Skeletal muscle cell (primary cell): ENCODE measurements at regions not wholly inside any gene's neighbourhood (a gene's known extent, or its start where the extent isn't known, plus 50 kb on each side); places are given as distances from the start of the nearest gene placed in this dataset.

Source experiments
- DNase-seq: peaks from one replicate; pipeline ENCODE4 v3.0.0-alpha.2; 2010; ENCODE audit warnings: low read depth
- H3K4me3 ChIP-seq: 2 replicates; pipeline ENCODE4 v1.5.1; 2011; ENCODE audit warnings: low read depth, mild to moderate bottlenecking, control low read depth, low read length, moderate library complexity

DNA sequence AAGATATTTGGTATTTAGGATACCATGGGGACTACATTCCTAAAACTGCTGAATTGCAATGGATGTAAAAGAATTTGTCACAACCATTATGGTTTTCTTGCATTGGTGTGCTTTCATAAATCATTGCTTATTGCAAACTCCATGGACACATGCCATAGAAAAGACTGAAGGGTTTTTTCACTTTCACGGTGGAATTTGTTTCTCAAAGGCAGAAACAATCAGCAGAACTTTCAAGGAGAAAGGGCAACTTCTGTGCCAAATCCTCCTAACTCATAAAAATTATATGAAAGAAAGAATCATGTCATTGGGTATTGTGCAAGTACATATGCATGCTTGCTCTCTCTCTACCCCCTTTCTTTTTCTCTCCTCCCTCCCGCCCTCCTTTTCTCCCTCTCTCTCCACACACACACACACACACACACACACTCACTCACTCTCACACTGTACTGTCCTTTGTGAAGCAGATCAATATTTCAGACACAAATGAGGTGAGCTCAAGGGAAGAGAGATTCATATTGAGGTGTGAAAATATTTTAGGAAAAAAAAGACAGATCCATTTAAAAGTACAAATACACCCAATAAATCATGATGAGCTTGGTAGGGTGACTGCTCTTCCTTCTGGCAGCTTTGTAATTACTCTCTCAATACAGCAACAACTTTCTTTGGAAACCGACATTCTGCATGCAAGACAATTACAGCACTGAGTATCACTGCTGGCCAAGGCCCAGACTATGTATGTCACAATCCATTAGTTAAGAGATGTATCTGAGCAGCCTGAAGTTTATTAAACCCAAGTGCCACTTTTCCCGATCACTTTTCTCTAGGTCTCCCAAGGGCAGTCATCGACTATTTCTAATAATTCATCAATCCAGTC lies 492.6 kb downstream of the TUSC7 start:
- no peak for DNase-seq
- no peak overlapping the region for H3K4me3 ChIP-seq

DNA sequence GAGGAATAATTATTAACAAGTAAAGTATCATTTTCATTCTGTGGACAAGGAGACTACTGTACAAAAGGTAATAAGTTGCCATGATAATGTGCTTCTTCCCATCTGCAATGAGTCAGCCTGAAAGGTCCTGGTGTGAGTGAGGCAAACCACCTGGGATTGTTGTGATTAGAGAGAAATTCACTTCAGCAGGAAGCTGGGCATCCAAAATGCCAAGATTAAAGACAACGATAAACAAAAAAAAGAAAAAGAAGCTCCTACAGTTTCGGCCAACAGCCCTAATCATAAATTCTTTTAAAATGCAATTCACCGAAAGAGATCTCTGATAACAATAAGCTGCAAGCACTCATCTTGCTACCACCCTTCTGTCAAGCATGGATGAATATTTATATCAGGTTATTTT lies 507.8 kb downstream of the TUSC7 start:
- DNase-seq, result no peak
- no peak overlapping the region for H3K4me3 ChIP-seq

GRCh38 chr3:117217760-117218316 lies 508.3 kb downstream of the TUSC7 start:
- no peak for DNase-seq
- no peak overlapping the region for H3K4me3 ChIP-seq

DNA sequence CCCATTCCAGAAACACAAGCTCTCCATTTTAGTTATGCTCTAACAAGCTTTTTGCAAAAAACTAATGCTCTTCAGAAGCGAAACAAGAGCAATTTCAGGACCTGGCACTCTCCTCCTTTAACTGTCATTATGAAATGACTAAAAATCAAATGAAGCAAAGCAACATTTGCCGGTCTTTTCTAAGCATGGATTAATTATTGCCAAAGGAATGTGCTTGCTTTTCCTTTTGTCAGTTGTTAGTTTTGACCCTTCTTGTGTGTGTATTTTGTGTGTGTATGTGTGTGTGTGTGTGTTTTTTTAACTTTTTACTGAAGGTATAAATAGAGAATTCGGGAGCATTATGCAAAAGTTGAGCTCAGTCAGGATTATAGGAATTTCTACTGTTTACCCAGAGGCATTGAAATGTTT lies 509.1 kb downstream of the TUSC7 start:
- H3K4me3 ChIP-seq, result no peak overlapping the region
- no peak for DNase-seq

DNA sequence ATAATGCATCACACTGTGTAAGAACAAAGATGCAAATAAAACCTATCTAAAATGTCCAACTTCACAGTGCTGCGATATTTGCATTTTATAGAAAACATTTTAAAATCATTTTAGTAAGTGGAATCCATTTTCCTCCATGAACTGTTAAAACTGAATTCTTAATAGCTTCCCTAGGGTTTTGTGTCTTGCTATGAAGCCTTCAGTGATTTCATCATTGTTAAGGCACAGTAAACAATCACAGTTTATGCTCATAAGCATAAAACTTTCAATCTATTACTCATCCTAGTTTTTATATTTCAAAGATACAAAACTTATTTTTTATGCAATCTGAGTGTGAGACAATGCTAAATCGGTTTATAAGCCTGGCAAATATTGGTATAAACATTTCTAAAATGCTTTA lies 509.7 kb downstream of the TUSC7 start:
- DNase-seq, result no peak

GRCh38 chr3:117226932-117227331 lies 517.4 kb downstream of the TUSC7 start:
- no peak for DNase-seq
- no peak overlapping the region for H3K4me3 ChIP-seq

More for the DNA sequence above, 509.7 kb downstream of the TUSC7 start:
- no peak overlapping the region for H3K4me3 ChIP-seq

GRCh38 chr3:117228466-117228865 lies 518.9 kb downstream of the TUSC7 start:
- no peak overlapping the region for H3K4me3 ChIP-seq
- DNase-seq, result no peak

- no peak overlapping the region for H3K4me3 ChIP-seq
- no peak for DNase-seq
Observed at GRCh38 chr3:117230924-117231323, 521.3 kb downstream of the TUSC7 start.

DNA sequence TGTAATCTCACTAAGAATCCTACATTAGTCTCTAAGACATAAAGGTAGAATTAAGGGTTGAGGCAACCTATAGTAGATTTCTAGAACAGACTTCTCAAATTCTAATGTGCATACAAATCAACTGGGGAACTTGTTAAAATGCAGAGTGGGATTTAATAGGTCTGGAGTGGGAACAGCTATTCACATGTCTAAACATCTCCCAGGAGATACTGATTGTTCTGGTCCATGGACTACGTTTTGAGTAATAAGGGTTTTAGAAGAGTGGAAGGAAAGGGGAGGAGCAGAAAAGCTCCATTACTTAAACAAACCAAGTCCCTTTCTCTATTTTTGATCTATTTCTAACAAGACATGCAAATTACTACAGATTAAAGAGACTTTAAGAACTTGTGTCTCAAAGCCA lies 524.8 kb downstream of the TUSC7 start:
- H3K4me3 ChIP-seq, result no peak overlapping the region
- no peak for DNase-seq

DNA sequence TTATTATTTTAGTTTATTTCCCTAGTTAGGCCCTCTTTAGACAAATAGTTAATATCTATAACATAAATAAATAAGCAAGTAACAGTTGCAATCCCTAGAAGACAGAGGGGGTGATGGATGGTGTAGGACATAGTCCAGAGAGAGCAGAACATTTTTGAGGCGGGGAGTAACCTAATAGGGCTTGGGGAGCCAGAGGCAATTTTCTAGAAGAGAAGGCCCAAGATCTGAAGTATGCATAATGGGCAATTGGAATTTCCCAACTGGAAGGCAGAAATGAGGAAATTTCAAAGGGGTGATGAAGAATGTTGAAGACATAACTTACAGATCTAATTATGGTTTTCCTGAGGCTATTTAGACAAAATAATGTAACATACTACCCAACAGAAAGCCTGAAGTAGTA lies 525.7 kb downstream of the TUSC7 start:
- no peak overlapping the region for H3K4me3 ChIP-seq
- no peak for DNase-seq

DNA sequence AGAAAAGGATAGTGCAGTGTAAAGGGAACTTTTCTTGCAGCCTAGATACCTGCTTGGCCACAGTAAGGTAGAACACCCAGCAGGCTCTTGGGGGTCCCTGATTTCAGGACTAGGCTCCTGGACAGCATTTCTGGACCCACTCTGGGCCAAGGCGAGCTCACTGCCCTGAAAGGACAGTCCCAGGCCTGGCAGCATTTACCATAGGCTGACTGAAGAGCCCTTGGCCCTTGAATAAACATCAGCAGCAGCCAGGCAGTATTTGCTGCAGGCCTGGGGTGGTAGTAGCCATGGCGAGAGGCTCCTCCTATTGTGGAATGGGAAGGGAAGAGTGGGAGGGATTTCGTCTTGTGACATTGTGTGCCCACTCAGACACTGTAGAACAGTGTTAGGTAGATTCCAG lies 529.2 kb downstream of the TUSC7 start:
- no peak overlapping the region for H3K4me3 ChIP-seq
- DNase-seq, result no peak

DNA sequence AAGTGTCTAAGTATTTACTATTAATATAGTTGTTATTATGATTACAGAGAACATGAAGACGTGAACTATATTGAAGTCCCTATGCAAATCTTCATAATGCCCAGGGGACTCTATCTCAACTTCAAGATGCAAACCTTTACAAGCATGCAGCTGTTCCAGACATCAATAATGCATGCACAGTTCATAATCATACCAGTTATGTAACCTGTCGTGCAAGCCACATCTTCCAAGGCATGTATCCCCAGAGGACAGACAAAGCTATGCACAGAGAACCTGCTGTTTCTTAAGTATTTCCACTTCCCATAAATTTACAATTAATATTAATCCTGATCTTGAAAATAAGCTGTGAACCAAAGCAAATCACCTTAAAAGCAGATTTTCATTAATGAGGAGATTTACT lies 534.1 kb downstream of the TUSC7 start:
- no peak overlapping the region for H3K4me3 ChIP-seq
- DNase-seq, result no peak

- H3K4me3 ChIP-seq, result no peak overlapping the region
- DNase-seq, result no peak
Observed at GRCh38 chr3:117246771-117247555, 537.4 kb downstream of the TUSC7 start.

DNA sequence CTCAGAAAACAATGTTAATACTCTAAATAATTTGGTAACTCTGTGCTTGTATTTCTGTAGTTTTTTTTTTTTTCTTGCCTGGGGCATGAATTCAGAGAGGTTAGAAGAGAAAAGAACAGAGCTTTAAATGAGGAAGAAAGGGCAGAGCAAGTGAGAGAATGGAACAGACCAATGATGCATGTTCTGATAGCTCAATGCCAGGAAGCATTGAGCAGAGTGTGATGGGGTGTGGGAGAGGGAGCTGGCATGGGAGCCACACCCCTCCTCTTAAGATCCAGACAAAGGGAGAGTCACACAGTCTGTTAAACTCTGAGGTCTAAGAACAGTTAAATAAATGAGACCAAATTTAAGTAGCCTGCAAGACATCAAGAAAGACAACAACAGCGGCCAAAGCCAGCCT lies 538.6 kb downstream of the TUSC7 start:
- DNase-seq, result no peak

GRCh38 chr3:117252208-117252607 lies 542.6 kb downstream of the TUSC7 start:
- DNase-seq, result no peak
- no peak overlapping the region for H3K4me3 ChIP-seq

More for the DNA sequence above, 538.6 kb downstream of the TUSC7 start:
- H3K4me3 ChIP-seq, result no peak overlapping the region

DNA sequence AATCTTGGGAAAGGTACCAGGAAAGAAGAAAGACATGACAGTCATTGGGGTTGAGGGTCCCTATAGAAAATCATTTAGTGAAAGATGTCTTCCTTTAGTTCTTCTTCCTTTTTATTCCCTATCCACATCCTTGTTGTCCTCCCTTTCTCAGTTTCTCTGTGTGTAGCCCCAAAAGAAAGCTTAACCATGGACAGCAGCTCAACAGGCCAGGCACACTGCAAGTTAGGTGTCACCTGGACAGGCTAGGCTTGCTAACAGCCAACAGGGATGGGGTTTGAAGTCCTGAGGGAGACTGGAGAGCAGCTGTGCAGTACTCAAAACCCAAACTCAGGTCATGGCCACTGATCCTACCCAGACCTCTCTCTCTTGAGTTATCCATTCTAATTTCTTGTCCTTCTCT lies 543.1 kb downstream of the TUSC7 start:
- H3K4me3 ChIP-seq, result no peak overlapping the region
- no peak for DNase-seq

DNA sequence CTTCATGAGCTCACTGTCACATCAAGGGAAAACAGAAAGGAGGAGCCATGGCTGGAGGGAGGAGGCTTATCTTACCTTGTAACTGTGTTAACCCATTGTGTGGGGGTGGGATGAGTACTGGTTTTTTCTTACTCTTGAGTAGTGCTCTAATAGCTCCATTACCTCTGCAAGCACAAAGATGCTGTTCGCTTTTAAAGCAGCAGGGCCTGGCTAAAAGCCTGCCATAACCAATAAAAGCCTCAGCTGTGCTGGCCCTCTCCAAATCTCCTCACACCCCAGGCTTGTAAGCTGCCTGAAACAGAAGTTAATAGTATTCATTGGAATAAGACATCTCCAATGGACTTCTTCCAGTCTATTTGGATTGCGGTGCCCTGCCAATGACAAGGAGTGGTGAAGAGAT lies 544.1 kb downstream of the TUSC7 start:
- no peak for DNase-seq
- H3K4me3 ChIP-seq, result no peak overlapping the region

DNA sequence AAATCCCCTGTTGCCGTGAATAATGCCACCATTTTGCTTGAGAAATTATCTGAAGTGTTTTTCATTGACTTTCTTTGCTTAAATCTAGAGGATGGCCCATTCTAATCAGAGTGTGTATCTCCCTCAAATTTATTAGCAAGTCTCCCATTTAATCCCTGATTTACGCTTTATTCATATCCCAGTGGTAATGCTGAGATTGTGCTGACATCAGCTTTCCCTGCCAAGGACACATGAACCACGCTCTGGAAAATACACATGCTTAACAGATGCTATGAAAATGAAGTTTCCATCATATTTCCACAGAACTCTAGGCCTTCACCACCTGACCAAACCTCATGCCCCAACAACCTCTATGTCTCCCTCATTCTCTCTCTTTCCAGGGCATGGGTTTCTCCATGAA lies 545.4 kb downstream of the TUSC7 start:
- H3K4me3 ChIP-seq, result no peak overlapping the region
- DNase-seq, result no peak

DNA sequence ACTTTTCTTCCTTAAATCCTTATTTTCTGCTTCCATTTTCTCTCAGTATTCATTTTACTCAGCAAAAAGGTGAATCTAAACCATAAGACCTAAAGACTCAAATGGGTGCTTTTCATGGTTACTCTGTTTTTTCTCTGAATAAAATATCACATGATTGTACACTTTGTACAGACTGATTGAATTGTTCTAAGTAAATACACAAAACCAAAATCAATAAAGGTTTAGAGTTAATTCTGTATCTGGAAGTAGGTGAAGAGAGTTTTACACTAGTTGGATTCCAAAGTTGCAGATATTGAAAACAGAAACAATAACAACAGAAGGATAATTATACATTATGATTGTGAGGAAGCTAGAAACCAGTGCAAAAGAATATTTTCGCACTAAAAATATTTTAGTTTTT lies 546.2 kb downstream of the TUSC7 start:
- no peak for DNase-seq
- no peak overlapping the region for H3K4me3 ChIP-seq

DNA sequence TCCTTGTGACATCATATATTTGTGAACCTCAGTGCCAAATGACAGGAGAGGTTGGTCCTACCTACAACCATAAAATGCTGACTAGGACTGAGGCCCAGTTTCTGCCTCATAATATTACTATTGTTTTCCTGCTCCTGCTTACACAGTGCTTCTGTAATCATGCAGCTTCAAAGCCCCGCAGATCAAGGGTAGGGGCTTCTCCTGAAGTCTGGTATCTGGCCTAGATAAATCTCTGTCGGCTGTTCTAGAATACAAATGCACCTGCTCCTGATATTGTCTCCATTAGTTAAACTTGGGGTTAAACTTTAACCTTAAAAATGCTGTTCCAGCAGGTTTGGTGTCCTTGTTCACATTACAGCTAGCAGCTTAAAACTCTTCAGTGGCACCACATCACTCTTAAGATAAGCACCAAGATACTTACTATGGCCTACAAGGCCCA lies 552.4 kb downstream of the TUSC7 start:
- no peak overlapping the region for H3K4me3 ChIP-seq
- DNase-seq, result no peak
